A549 (cell line): ENCODE measurements at regions not wholly inside any gene's neighbourhood (a gene's known extent, or its start where the extent isn't known, plus 50 kb on each side); places are given as distances from the start of the nearest gene placed in this dataset.

Experiments used
- ATAC-seq, 2 experiments: fragments of 200-7000 bp in 1 of 2; fragments of >200 bp in 1 of 2; cut with Nextera tagmentation in 1 of 2; cut with Tn5 transposase in 1 of 2; 3 replicates each; pipeline versions ENCODE4 v1.8.0 to v1.9.1; 2018 to 2020; ENCODE audit warnings: mild to moderate bottlenecking in 1 of 2, moderate library complexity in 1 of 2
- CTCF ChIA-PET: fragments of 300-600 bp; sonication (Branson Sonifier 250); formaldehyde crosslinking; extraction: SDS; loops from one replicate; lab custom pipeline; 2021; ENCODE audit warnings: antibody characterized with exemption, inconsistent platforms; lab: Yijun Ruan, JAX
- POLR2A ChIA-PET: fragments of 350-600 bp; formaldehyde crosslinking; extraction: SDS; loops from one replicate; lab custom pipeline; 2021; ENCODE audit warnings: antibody characterized with exemption, inconsistent platforms; lab: Yijun Ruan, JAX
- DNase-seq, 2 experiments: peaks; one replicate each; pipeline versions ENCODE4 v3.0.0 to v3.0.0-alpha.2; 2011 to 2016; ENCODE audit warnings: low read depth in 1 of 2, low spot score in 1 of 2
- FAIRE-seq: peaks from 2 replicates; lab custom pipeline; 2011; peaks lifted over from hg19 to GRCh38; lab: Jason Lieb, UNC
- H3K27ac ChIP-seq, 2 experiments: fragments of >200 bp; sonication (Bioruptor Twin); formaldehyde crosslinking; 3 replicates each; pipeline ENCODE4 v1.5.1; 2016 to 2017
- H3K4me1 ChIP-seq: fragments of >200 bp; sonication (Bioruptor Twin); formaldehyde crosslinking; 3 replicates; pipeline ENCODE4 v1.6.1; 2016
- H3K4me2 ChIP-seq: fragments of >200 bp; sonication (Bioruptor Twin); formaldehyde crosslinking; 3 replicates; pipeline ENCODE4 v1.6.1; 2016
- H3K4me3 ChIP-seq: fragments of >200 bp; sonication (Bioruptor Twin); formaldehyde crosslinking; 3 replicates; pipeline ENCODE4 v1.5.1; 2016
- H3K9me3 ChIP-seq: fragments of >200 bp; sonication (Bioruptor Twin); formaldehyde crosslinking; 3 replicates; pipeline ENCODE4 v1.6.1; 2016
- BCL3 ChIP-seq: fragments of >200 bp; sonication (Bioruptor Twin); formaldehyde crosslinking; IDR thresholded peaks from 3 replicates; pipeline ENCODE4 v1.6.1; 2016
- CEBPB ChIP-seq, 2 experiments: fragments of >200 bp in 1 of 2; sonication (Bioruptor Twin) in 1 of 2; formaldehyde crosslinking in 1 of 2; IDR thresholded peaks; 2 replicates each; pipeline ENCODE4 v1.6.1; 2012 to 2016
- CHD4 ChIP-seq: fragments of 200-600 bp; sonication (generic); IDR thresholded peaks from 2 replicates; pipeline ENCODE4 v1.6.1; 2016; ENCODE audit warnings: antibody characterized with exemption, mild to moderate bottlenecking, borderline replicate concordance
- EHF ChIP-seq: fragments of 250-450 bp; sonication (Bioruptor Pico); IDR thresholded peaks from 2 replicates; pipeline ENCODE4 v1.5.0; 2020; ENCODE audit warnings: mild to moderate bottlenecking
- EHMT2 ChIP-seq: fragments of 200-600 bp; sonication (generic); IDR thresholded peaks from 2 replicates; pipeline ENCODE4 v1.6.1; 2016; ENCODE audit warnings: antibody characterized with exemption, low read depth, mild to moderate bottlenecking, moderate library complexity
- ELK1 ChIP-seq: fragments of 150-350 bp; IDR thresholded peaks from 2 replicates; pipeline ENCODE4 v1.6.1; 2014; ENCODE audit warnings: low read depth, mild to moderate bottlenecking, low read length
- FOXS1 ChIP-seq: fragments of 250-450 bp; sonication (Bioruptor Pico); IDR thresholded peaks from 2 replicates; pipeline ENCODE4 v1.5.0; 2020; ENCODE audit warnings: mild to moderate bottlenecking, moderate library complexity
- HDAC2 ChIP-seq: fragments of 200-600 bp; sonication (generic); IDR thresholded peaks from 2 replicates; pipeline ENCODE4 v1.6.1; 2016
- HES2 ChIP-seq: fragments of >200 bp; sonication (Bioruptor Twin); formaldehyde crosslinking; IDR thresholded peaks from 2 replicates; pipeline ENCODE4 v1.6.1; 2016
- HEYL ChIP-seq: fragments of 250-450 bp; sonication (Bioruptor Pico); IDR thresholded peaks from 2 replicates; pipeline ENCODE4 v1.8.0; 2021; ENCODE audit warnings: mild to moderate bottlenecking, moderate library complexity
- HOXA7 ChIP-seq: fragments of 250-450 bp; sonication (Bioruptor Pico); IDR thresholded peaks from 2 replicates; pipeline ENCODE4 v1.5.0; 2020; ENCODE audit warnings: mild to moderate bottlenecking, moderate library complexity
- HOXB13 ChIP-seq: fragments of 250-450 bp; sonication (Bioruptor Pico); IDR thresholded peaks from 2 replicates; pipeline ENCODE4 v1.5.0; 2020; ENCODE audit warnings: low read depth, mild to moderate bottlenecking, moderate library complexity
- HOXB5 ChIP-seq: fragments of 250-450 bp; sonication (Bioruptor Pico); IDR thresholded peaks from 2 replicates; pipeline ENCODE4 v1.5.0; 2020; ENCODE audit warnings: mild to moderate bottlenecking, moderate library complexity
- JUNB ChIP-seq: fragments of >200 bp; sonication (Bioruptor Twin); formaldehyde crosslinking; IDR thresholded peaks from 2 replicates; pipeline ENCODE4 v1.6.1; 2016
- MAZ ChIP-seq: fragments of 150-350 bp; IDR thresholded peaks from 2 replicates; pipeline ENCODE4 v1.6.1; 2014; ENCODE audit warnings: antibody characterized with exemption, low read depth, low read length, borderline replicate concordance
- POLR2AphosphoS2 ChIP-seq: conservative IDR thresholded peaks from 2 replicates; pipeline ENCODE4 v1.6.1; 2012; ENCODE audit warnings: low read length, improper control_type of control experiment, inconsistent platforms
- RARB ChIP-seq: fragments of 250-450 bp; sonication (Bioruptor Pico); IDR thresholded peaks from 2 replicates; pipeline ENCODE4 v1.8.0; 2021; ENCODE audit warnings: mild to moderate bottlenecking, moderate library complexity
- REST ChIP-seq: fragments of 200-600 bp; sonication (generic); IDR thresholded peaks from 2 replicates; pipeline ENCODE4 v1.6.1; 2016; ENCODE audit warnings: antibody characterized with exemption, mild to moderate bottlenecking, moderate library complexity
- RNF2 ChIP-seq: fragments of 200-600 bp; sonication (generic); IDR thresholded peaks from 2 replicates; pipeline ENCODE4 v1.6.1; 2016; ENCODE audit warnings: low read depth, mild to moderate bottlenecking, antibody characterized with exemption, moderate library complexity, borderline replicate concordance
- SMC3 ChIP-seq: fragments of >200 bp; sonication (Bioruptor Twin); formaldehyde crosslinking; IDR thresholded peaks from 3 replicates; pipeline ENCODE4 v1.6.1; 2018; ENCODE audit warnings: inconsistent platforms
- ZC3H11A ChIP-seq: fragments of 450-650 bp; IDR thresholded peaks from 2 replicates; pipeline ENCODE4 v1.6.1; 2014; ENCODE audit warnings: antibody characterized with exemption, mild to moderate bottlenecking
- WGBS: methylation state at CpG from one replicate; pipeline ENCODE4 v1.1.6; 2017; ENCODE audit errors: missing lambda C conversion rate; 5-methylcytosine and 5-hydroxymethylcytosine counted together

GRCh38 chr12:97038131-97038530 is 131.1 kb downstream of the NEDD1 start:
- Histone ChIP-seq H3K9me3 (no peaks in the 10 kb centered on the region; the same call in 2 of the 3 replicates), H3K4me3 (no peak overlapping the region), H3K27ac (no peak overlapping the region), H3K4me2 (no peak overlapping the region), H3K4me1 (no peaks in the 10 kb centered on the region)
- FAIRE-seq (no peak), ATAC-seq (no peak), DNase-seq (no peak)
- no peak for TF ChIP-seq HDAC2
- no peak for TF ChIP-seq REST
- no peak for TF ChIP-seq EHMT2
- no peak for TF ChIP-seq HEYL (CRISPR knock-in tag)
- no peak for TF ChIP-seq MAZ
- no peak for TF ChIP-seq ZC3H11A
- TF ChIP-seq HES2, result no peak
- TF ChIP-seq RNF2, result no peak
- TF ChIP-seq EHF, result no peak
- no peak for TF ChIP-seq BCL3
- no peak for TF ChIP-seq HOXB13
- TF ChIP-seq FOXS1 (CRISPR knock-in tag), result no peak
- TF ChIP-seq HOXA7 (CRISPR knock-in tag), result no peak
- no peak for TF ChIP-seq JUNB
- POLR2A ChIA-PET, result no interaction called here
- CTCF ChIA-PET, result no interaction called here
- WGBS, result 26% methylated on average over 5 of the region's 5 CpGs

GRCh38 chr12:97038834-97039233 is 131.8 kb downstream of the NEDD1 start:
- no peak for TF ChIP-seq HOXB13
- TF ChIP-seq RARB (CRISPR knock-in tag), result no peak
- TF ChIP-seq CEBPB (IDR thresholded peaks at IDR 0.05), result no peak
- no peak for TF ChIP-seq POLR2AphosphoS2
- TF ChIP-seq CHD4, result no peak
- TF ChIP-seq HOXB5 (CRISPR knock-in tag), result no peak
- no peak for TF ChIP-seq ELK1
- TF ChIP-seq EHF, result no peak
- TF ChIP-seq SMC3, result no peak
- CTCF ChIA-PET, result no interaction called here
- POLR2A ChIA-PET, result no interaction called here
- Histone ChIP-seq H3K27ac (no peak overlapping the region), H3K4me3 (no peak overlapping the region), H3K4me1 (no peaks in the 10 kb centered on the region), H3K4me2 (no peak overlapping the region), H3K9me3 (no peaks in the 10 kb centered on the region; the same call in 2 of the 3 replicates)
- ATAC-seq (no peak), FAIRE-seq (no peak), DNase-seq (no peak)
- WGBS, result 3% methylated on average over 4 of the region's 4 CpGs
